ENCODE measurements at regions not wholly inside any gene's neighbourhood (a gene's known extent, or its start where the extent isn't known, plus 50 kb on each side); places are given as distances from the start of the nearest gene placed in this dataset.
"Not testable (repeated sequence)": the region's sequence is repeated elsewhere in the genome, so short reads cannot be mapped to it uniquely, and the experiment has no call there.

DNA sequence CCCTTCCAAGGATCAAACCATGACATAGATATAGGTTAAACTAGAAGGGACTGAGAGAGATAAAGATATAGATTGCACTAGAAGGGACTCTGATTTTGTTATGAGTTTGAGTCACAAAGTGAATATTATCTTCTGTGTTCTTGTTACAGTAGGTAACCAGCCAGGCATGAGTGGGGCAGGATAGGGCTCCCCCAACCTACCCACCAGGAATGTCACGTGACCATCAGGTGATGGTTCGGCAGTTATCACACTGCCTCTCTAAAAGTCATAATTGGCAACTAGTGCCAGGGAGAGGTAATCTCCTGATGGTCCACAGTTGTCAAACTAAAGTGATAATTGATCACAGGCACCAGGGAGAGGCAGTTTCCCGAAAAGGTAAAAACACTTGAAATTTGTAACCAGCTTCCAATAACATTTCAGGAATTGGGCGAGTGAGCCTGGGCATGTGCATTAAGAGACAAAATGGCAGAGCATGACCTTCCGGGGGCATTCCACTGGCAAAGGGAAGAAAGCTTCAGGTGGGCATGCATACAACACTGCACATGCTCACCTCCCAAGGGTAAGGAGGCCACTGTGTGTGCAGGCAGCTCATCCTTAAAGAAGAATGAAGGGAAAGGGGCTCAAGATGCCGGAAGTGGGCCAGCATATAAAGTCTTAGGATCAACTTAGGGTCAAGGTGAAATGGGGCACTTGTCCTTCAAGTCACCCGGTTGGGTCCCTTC lies 533.6 kb upstream of the HTR2C start:
- CTCF ChIA-PET = no interaction called here
- no peaks in the 10 kb centered on the region for H3K36me3 ChIP-seq (ENCODE audit: insufficient read depth, low read length)
- Mint-ChIP-seq H3K9me3 (no peaks in the 10 kb centered on the region), H3K36me3 (no peaks in the 10 kb centered on the region), H3K4me3 (no peak overlapping the region), H3K4me1 (no peaks in the 10 kb centered on the region), H3K27ac (no peak overlapping the region), H3K27me3 (peaks cover 0 to 1% of the 10 kb centered on the region in 2 donors)
- DNase-seq = no peak
- no peaks in the 10 kb centered on the region for H3K4me1 ChIP-seq (ENCODE audit: insufficient read depth, low read length)
- H3K9me3 ChIP-seq (ENCODE audit: low read length) = no peaks in the 10 kb centered on the region
- H3K4me3 ChIP-seq (ENCODE audit: low read length) = no peak overlapping the region
- no peak overlapping the region for H3K27ac ChIP-seq (ENCODE audit: low read depth, low read length)
- no peaks in the 10 kb centered on the region for H3K27me3 ChIP-seq (ENCODE audit: insufficient read depth, low read length, poor library complexity, severe bottlenecking)
- POLR2A ChIA-PET = no interaction called here

DNA sequence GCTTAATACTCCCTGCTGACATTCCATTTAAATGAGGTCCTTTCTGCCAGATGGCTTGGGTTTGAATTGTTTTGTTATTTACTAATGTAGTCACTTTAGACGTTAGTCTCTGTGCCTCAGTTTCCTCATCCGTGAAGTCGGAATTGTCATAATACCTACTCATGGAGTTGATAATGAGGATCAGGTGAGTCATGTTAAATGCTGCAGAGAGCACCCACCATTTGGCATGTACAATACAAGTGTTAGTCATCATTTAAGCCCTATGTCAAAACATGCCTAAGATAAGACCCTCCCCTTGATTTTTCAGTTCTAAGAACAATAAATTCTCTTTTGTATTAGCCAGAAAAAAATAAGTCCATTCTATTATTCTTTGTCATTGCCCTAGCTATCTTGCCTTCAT lies 534.8 kb upstream of the HTR2C start:
- H3K27ac ChIP-seq (ENCODE audit: low read depth, low read length) = no peak overlapping the region
- no peaks in the 10 kb centered on the region for H3K36me3 ChIP-seq (ENCODE audit: insufficient read depth, low read length)
- H3K4me1 Mint-ChIP-seq = no peaks in the 10 kb centered on the region
- CTCF ChIA-PET = no interaction called here
- H3K27me3 Mint-ChIP-seq = peaks cover 0 to 1% of the 10 kb centered on the region in 2 donors
- H3K9me3 ChIP-seq (ENCODE audit: low read length) = no peaks in the 10 kb centered on the region
- no peaks in the 10 kb centered on the region for H3K9me3 Mint-ChIP-seq
- no peak overlapping the region for H3K27ac Mint-ChIP-seq
- POLR2A ChIA-PET = no interaction called here
- H3K27me3 ChIP-seq (ENCODE audit: insufficient read depth, low read length, poor library complexity, severe bottlenecking) = no peaks in the 10 kb centered on the region
- no peaks in the 10 kb centered on the region for H3K4me1 ChIP-seq (ENCODE audit: insufficient read depth, low read length)
- H3K36me3 Mint-ChIP-seq = no peaks in the 10 kb centered on the region
- no peak overlapping the region for H3K4me3 Mint-ChIP-seq
- no peak for DNase-seq
- no peak overlapping the region for H3K4me3 ChIP-seq (ENCODE audit: low read length)

DNA sequence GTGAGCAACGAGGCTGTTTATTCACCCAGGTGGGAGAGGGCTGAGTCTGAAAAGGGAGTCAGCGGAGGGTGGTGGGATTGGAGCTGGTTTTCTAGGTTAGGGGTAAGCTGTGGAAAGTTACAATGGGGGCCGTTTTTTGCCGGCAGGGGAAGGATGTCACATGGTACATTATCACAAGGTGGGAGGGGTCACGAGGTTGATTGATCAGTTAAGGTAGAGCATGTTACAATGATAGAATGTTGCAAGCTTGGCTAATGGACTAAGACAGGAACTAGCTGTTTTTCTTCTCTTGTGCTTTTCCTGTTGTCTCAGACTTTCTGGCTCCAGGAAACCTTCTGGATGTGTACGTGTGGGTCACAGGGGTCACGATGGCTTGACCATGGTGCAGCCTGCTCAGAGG lies 536.3 kb upstream of the HTR2C start:
- POLR2A ChIA-PET = no interaction called here
- no peaks in the 10 kb centered on the region for H3K9me3 ChIP-seq (ENCODE audit: low read length)
- Mint-ChIP-seq H3K9me3 (no peaks in the 10 kb centered on the region), H3K27me3 (peaks cover 0 to 1% of the 10 kb centered on the region in 2 donors), H3K4me3 (no peak overlapping the region), H3K27ac (no peak overlapping the region), H3K4me1 (no peaks in the 10 kb centered on the region), H3K36me3 (no peaks in the 10 kb centered on the region)
- H3K4me3 ChIP-seq (ENCODE audit: low read length) = no peak overlapping the region
- no peak overlapping the region for H3K27ac ChIP-seq (ENCODE audit: low read depth, low read length)
- no peak for DNase-seq
- CTCF ChIA-PET = no interaction called here
- H3K36me3 ChIP-seq (ENCODE audit: insufficient read depth, low read length) = no peaks in the 10 kb centered on the region
- H3K4me1 ChIP-seq (ENCODE audit: insufficient read depth, low read length) = no peaks in the 10 kb centered on the region
- no peaks in the 10 kb centered on the region for H3K27me3 ChIP-seq (ENCODE audit: insufficient read depth, low read length, poor library complexity, severe bottlenecking)

DNA sequence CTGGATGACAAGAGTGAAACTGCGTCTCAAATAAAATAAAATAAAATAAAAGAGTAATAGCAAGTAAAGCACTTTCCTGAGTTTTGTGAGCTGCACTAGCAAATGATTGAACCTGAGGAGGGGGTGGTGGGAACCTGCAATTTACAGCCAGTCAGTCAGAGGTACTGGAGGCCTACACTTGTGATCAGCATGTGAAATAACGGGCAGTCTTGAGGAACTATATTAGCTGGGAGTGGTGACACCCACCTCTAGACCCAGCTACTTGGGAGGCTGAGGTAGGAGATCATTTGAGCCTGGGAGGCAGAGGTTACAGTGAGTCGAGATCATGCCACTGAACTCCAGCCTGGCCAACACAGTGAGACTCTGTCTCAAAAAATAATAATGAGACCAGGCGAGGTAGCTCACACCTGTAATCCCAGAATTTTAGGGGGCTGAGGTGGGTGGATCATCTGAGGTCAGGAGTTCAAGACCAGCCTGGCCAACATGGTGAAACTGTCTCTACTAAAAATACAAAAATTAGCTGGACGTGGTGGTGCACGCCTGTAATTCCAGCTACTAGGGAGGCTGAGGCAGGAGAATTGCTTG lies 537.1 kb upstream of the HTR2C start:
- Mint-ChIP-seq H3K4me1 (no peaks in the 10 kb centered on the region), H3K27ac (no peak overlapping the region), H3K36me3 (no peaks in the 10 kb centered on the region), H3K4me3 (no peak overlapping the region), H3K9me3 (no peaks in the 10 kb centered on the region), H3K27me3 (peaks cover 0 to 1% of the 10 kb centered on the region in 2 donors)
- H3K9me3 ChIP-seq (ENCODE audit: low read length) = no peaks in the 10 kb centered on the region
- no peaks in the 10 kb centered on the region for H3K27me3 ChIP-seq (ENCODE audit: insufficient read depth, low read length, poor library complexity, severe bottlenecking)
- no peak for DNase-seq
- H3K4me3 ChIP-seq (ENCODE audit: low read length) = no peak overlapping the region
- no peaks in the 10 kb centered on the region for H3K4me1 ChIP-seq (ENCODE audit: insufficient read depth, low read length)
- ChIA-PET CTCF (no interaction called here), POLR2A (no interaction called here)
- H3K27ac ChIP-seq (ENCODE audit: low read depth, low read length) = no peak overlapping the region
- no peaks in the 10 kb centered on the region for H3K36me3 ChIP-seq (ENCODE audit: insufficient read depth, low read length)

DNA sequence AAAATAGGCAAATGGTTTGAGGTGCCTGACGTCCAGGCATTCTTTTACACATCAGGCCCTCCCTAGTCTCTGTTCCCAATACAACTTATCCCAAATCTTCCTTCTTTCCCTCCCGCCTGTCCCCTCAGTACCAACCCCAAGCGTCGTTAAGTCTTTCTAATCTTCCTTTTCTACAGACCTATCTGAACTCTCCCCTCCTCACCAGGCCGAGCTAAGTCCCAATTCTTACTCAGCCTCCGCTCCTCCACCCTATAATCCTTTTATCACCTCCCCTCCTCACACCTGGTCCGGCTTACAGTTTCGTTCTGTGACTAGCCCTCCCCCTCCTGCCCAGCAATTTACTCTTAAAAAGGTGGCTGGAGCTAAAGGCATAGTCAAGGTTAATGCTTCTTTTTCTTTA lies 542.4 kb upstream of the HTR2C start:
- H3K36me3 ChIP-seq (ENCODE audit: insufficient read depth, low read length); DNase-seq; H3K27ac ChIP-seq (ENCODE audit: low read depth, low read length); H3K9me3 Mint-ChIP-seq; H3K36me3 Mint-ChIP-seq; H3K27me3 Mint-ChIP-seq; POLR2A ChIA-PET; H3K4me1 ChIP-seq (ENCODE audit: insufficient read depth, low read length); H3K4me1 Mint-ChIP-seq; H3K4me3 Mint-ChIP-seq; H3K4me3 ChIP-seq (ENCODE audit: low read length); H3K27me3 ChIP-seq (ENCODE audit: insufficient read depth, low read length, poor library complexity, severe bottlenecking); H3K9me3 ChIP-seq (ENCODE audit: low read length); CTCF ChIA-PET: not testable (repeated sequence)
- peak overlapping the region in 1 of 8 donors; percentile 62 for H3K27ac Mint-ChIP-seq

DNA sequence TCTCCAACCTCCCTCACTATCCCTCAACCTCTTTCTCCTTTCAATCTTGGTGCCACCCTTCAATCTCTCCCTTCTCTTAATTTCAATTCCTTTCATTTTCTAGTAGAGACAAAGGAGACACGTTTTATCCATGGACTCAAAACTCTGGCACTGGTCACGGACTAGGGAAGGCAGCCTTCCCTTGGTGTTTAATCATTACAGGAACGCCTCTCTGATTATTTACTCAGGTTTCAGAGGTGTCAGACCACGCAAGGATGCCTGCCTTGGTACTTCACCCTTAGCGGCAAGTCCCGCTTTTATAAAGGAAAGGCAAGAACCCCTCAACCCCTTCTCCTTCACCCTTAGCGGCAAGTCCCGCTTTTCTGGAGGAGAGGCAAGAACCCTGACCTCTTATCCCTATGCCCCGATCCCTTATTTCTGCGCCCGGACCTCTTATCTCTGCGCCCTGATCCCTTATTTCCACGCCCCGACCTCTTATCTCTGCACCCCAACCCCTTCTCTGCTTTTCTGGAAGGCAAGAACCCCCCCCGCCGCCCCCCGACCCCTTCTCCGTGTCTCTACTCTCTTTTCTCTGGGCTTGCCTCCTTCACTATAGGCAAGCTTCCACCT lies 543.1 kb upstream of the HTR2C start:
- H3K27ac Mint-ChIP-seq = peak overlapping the region in 1 of 8 donors; percentile 37
- H3K27me3 Mint-ChIP-seq; H3K27me3 ChIP-seq (ENCODE audit: insufficient read depth, low read length, poor library complexity, severe bottlenecking); H3K4me3 Mint-ChIP-seq; H3K4me3 ChIP-seq (ENCODE audit: low read length); H3K36me3 ChIP-seq (ENCODE audit: insufficient read depth, low read length); H3K27ac ChIP-seq (ENCODE audit: low read depth, low read length); H3K4me1 ChIP-seq (ENCODE audit: insufficient read depth, low read length); H3K9me3 Mint-ChIP-seq; CTCF ChIA-PET; H3K9me3 ChIP-seq (ENCODE audit: low read length); POLR2A ChIA-PET; H3K4me1 Mint-ChIP-seq; DNase-seq; H3K36me3 Mint-ChIP-seq: not testable (repeated sequence)

DNA sequence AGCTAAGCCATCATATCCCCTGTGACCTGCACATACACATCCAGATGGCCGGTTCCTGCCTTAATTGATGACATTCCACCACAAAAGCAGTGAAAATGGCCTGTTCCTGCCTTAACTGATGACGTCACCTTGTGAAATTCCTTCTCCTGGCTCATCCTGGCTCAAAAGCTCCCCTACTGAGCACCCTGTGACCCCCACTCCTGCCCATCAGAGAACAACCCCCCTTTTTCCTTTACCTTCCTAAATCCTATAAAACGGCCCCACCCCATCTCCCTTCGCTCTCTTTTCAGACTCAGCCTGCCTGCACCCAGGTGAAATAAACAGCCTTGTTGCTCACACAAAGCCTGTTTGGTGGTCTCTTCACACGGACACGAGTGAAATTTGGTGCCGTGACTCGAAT lies 543.8 kb upstream of the HTR2C start:
- H3K36me3 Mint-ChIP-seq; H3K36me3 ChIP-seq (ENCODE audit: insufficient read depth, low read length); DNase-seq; H3K9me3 ChIP-seq (ENCODE audit: low read length); H3K4me3 Mint-ChIP-seq; POLR2A ChIA-PET; H3K4me1 Mint-ChIP-seq; H3K27ac ChIP-seq (ENCODE audit: low read depth, low read length); CTCF ChIA-PET; H3K27me3 ChIP-seq (ENCODE audit: insufficient read depth, low read length, poor library complexity, severe bottlenecking); H3K27me3 Mint-ChIP-seq; H3K4me3 ChIP-seq (ENCODE audit: low read length); H3K9me3 Mint-ChIP-seq; H3K4me1 ChIP-seq (ENCODE audit: insufficient read depth, low read length); H3K27ac Mint-ChIP-seq: not testable (repeated sequence)

DNA sequence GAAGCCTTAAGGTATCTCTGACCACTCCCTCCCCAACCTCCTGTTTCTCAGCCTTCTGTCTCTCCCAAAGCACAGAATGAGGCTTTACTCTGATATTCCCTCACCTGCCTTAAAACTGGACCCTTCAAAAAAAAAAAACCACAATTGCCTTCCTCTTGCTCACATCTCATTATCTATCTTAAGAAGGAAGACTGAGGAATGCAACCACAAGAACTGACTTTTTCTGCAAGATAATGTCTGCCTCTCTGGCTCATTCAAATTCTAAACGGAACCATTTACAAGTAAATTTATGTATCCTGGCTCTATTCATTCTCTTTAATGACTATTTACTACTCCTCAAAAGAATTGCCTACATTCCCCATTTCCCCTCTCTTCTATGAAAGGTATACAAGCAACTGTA lies 545.5 kb upstream of the HTR2C start:
- no peaks in the 10 kb centered on the region for H3K36me3 Mint-ChIP-seq
- POLR2A ChIA-PET = no interaction called here
- H3K27me3 Mint-ChIP-seq = no peaks in the 10 kb centered on the region

More for the DNA sequence above, 545.5 kb upstream of the HTR2C start:
- CTCF ChIA-PET = no interaction called here
- DNase-seq = no peak
- Histone ChIP-seq H3K27me3 (ENCODE audit: insufficient read depth, low read length, poor library complexity, severe bottlenecking) (no peaks in the 10 kb centered on the region), H3K4me1 (ENCODE audit: insufficient read depth, low read length) (no peaks in the 10 kb centered on the region), H3K9me3 (ENCODE audit: low read length) (no peaks in the 10 kb centered on the region), H3K36me3 (ENCODE audit: insufficient read depth, low read length) (no peaks in the 10 kb centered on the region), H3K27ac (ENCODE audit: low read depth, low read length) (no peak overlapping the region), H3K4me3 (ENCODE audit: low read length) (no peak overlapping the region)
- Mint-ChIP-seq H3K4me3 (no peak overlapping the region), H3K4me1 (no peaks in the 10 kb centered on the region), H3K27ac (no peak overlapping the region), H3K9me3 (peaks cover 0 to 9% (median 6%) of the 10 kb centered on the region in 5 donors)
